Keratinocyte (primary cell): ENCODE measurements at regions not wholly inside any gene's neighbourhood (a gene's known extent, or its start where the extent isn't known, plus 50 kb on each side); places are given as distances from the start of the nearest gene placed in this dataset.

Experiments
- DNase-seq: peaks from one replicate; pipeline ENCODE4 v3.0.0-alpha.2; 2011; ENCODE audit warnings: low read depth, missing footprints, low spot score
- FAIRE-seq: peaks from 2 replicates; lab custom pipeline; 2011; peaks lifted over from hg19 to GRCh38; lab: Jason Lieb, UNC
- H2AFZ ChIP-seq: 2 replicates; pipeline ENCODE4 v1.6.0; 2012; ENCODE audit warnings: low read length, control low read depth, inconsistent platforms; ENCODE audit not compliant: control insufficient read depth
- H3K27ac ChIP-seq: 2 replicates; pipeline ENCODE4 v1.5.1; 2011; ENCODE audit warnings: low read length; ENCODE audit not compliant: control insufficient read depth, insufficient read depth
- H3K27me3 ChIP-seq: 3 replicates; pipeline ENCODE4 v1.6.0; 2011; ENCODE audit warnings: low read length; ENCODE audit not compliant: control insufficient read depth, insufficient read depth; ENCODE audit errors: extremely low read depth
- H3K36me3 ChIP-seq, 2 experiments: 2 replicates in 1 of 2; 3 replicates in 1 of 2; pipeline ENCODE4 v1.5.1; 2011; ENCODE audit warnings: low read length in 2 of 2, mild to moderate bottlenecking in 1 of 2; ENCODE audit not compliant: control insufficient read depth in 2 of 2, insufficient read depth in 2 of 2; ENCODE audit errors: extremely low read depth in 1 of 2
- H3K4me1 ChIP-seq: 3 replicates; pipeline ENCODE4 v1.5.1; 2011; ENCODE audit warnings: low read length; ENCODE audit not compliant: control insufficient read depth, insufficient read depth; ENCODE audit errors: extremely low read depth
- H3K4me2 ChIP-seq: 3 replicates; pipeline ENCODE4 v1.6.0; 2011; ENCODE audit warnings: low read depth, low read length; ENCODE audit not compliant: control insufficient read depth, insufficient read depth; ENCODE audit errors: extremely low read depth
- H3K4me3 ChIP-seq, 3 experiments: fragments of 200-600 bp in 1 of 3; sonication (generic) in 1 of 3; 2 replicates in 2 of 3; 3 replicates in 1 of 3; pipeline ENCODE4 v1.5.1; 2011 to 2016; ENCODE audit warnings: low read length in 3 of 3, mild to moderate bottlenecking in 3 of 3, control low read depth in 2 of 3, inconsistent platforms in 1 of 3, low read depth in 1 of 3, mixed read lengths in 1 of 3, mixed run types in 1 of 3, moderate library complexity in 1 of 3; ENCODE audit not compliant: control insufficient read depth in 2 of 3, insufficient read depth in 2 of 3; ENCODE audit errors: extremely low read depth in 1 of 3
- H3K79me2 ChIP-seq: 2 replicates; pipeline ENCODE4 v1.6.0; 2012; ENCODE audit warnings: low read length; ENCODE audit not compliant: control insufficient read depth, insufficient read depth
- H3K9ac ChIP-seq: 3 replicates; pipeline ENCODE4 v1.6.0; 2011; ENCODE audit warnings: low read length; ENCODE audit not compliant: control insufficient read depth, insufficient read depth; ENCODE audit errors: extremely low read depth
- H3K9me1 ChIP-seq: 3 replicates; pipeline ENCODE4 v1.6.0; 2011; ENCODE audit warnings: low read length; ENCODE audit not compliant: control insufficient read depth, insufficient read depth; ENCODE audit errors: extremely low read depth
- H3K9me3 ChIP-seq: 2 replicates; pipeline ENCODE4 v1.5.1; 2012; ENCODE audit warnings: low read depth, low read length; ENCODE audit not compliant: control insufficient read depth
- H4K20me1 ChIP-seq: 3 replicates; pipeline ENCODE4 v1.6.0; 2011; ENCODE audit warnings: low read length; ENCODE audit not compliant: control insufficient read depth, insufficient read depth; ENCODE audit errors: extremely low read depth
- EZH2 ChIP-seq: IDR thresholded peaks from one replicate; pipeline ENCODE4 v1.6.1; 2012; ENCODE audit warnings: inconsistent platforms, mild to moderate bottlenecking, low read length, moderate library complexity
- dilution Hi-C: fragments of 300-500 bp; cut with MboI; formaldehyde crosslinking; loops from one replicate; pipeline ENCODE4 v1.7.0; 2020; ENCODE audit warnings: low sequenced_read_pairs; ENCODE audit not compliant: extremely low pct_ligation_motif_present
- TF ChIP-seq, protein P1 (sequence below), 3 experiments: IDR thresholded peaks in 1 of 3; conservative IDR thresholded peaks in 1 of 3; optimal IDR thresholded peaks in 1 of 3; 2 replicates in 2 of 3; 3 replicates in 1 of 3; pipeline versions ENCODE3 to v1.5.1; 2011; ENCODE audit warnings: low read length in 3 of 3, mild to moderate bottlenecking in 3 of 3, moderate library complexity in 2 of 3, control low read depth in 1 of 3, inconsistent platforms in 1 of 3; ENCODE audit not compliant: insufficient read depth in 2 of 3; ENCODE audit errors: extremely low read depth in 1 of 3

DNA sequence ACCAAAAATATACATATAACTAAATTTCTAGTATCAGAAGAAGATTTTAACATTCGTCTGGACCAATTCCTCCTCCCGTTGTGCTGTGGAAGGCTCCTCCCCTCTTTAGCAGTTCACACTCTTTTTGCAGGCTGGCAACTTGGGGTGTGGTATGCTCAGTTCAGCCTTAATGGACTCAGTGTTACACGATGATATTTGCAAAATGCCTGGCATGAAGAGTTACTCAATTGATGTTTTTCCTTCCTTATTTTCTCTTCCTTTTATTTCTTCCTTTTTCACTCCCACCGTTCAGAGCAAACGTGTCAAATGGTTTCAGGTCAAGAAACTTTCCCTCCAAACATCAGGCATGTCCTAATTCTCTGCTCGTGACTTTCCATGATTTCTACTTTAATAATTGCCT lies 248.3 kb downstream of the PHF14 start:
- Histone ChIP-seq H3K27me3 (no peaks in the 10 kb centered on the region), H3K4me2 (no peak overlapping the region), H2AFZ (no peak overlapping the region), H3K9me3 (no peaks in the 10 kb centered on the region), H3K4me1 (no peaks in the 10 kb centered on the region), H3K36me3 (no peaks in the 10 kb centered on the region), H3K79me2 (no peaks in the 10 kb centered on the region), H4K20me1 (no peaks in the 10 kb centered on the region), H3K9me1 (no peaks in the 10 kb centered on the region), H3K9ac (no peak overlapping the region), H3K27ac (no peak overlapping the region), H3K4me3 (no peak overlapping the region)
- TF ChIP-seq, protein P1, sequence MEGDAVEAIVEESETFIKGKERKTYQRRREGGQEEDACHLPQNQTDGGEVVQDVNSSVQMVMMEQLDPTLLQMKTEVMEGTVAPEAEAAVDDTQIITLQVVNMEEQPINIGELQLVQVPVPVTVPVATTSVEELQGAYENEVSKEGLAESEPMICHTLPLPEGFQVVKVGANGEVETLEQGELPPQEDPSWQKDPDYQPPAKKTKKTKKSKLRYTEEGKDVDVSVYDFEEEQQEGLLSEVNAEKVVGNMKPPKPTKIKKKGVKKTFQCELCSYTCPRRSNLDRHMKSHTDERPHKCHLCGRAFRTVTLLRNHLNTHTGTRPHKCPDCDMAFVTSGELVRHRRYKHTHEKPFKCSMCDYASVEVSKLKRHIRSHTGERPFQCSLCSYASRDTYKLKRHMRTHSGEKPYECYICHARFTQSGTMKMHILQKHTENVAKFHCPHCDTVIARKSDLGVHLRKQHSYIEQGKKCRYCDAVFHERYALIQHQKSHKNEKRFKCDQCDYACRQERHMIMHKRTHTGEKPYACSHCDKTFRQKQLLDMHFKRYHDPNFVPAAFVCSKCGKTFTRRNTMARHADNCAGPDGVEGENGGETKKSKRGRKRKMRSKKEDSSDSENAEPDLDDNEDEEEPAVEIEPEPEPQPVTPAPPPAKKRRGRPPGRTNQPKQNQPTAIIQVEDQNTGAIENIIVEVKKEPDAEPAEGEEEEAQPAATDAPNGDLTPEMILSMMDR (optimal IDR thresholded peaks at IDR 0.05 in 1 of 3, IDR thresholded peaks at IDR 0.05 in 1 of 3, conservative IDR thresholded peaks at IDR 0.05 in 1 of 3; ENCODE audit: extremely low read depth in 1 of 3, insufficient read depth in 2 of 3, low read length in 3 of 3), result no peak
- no peak for TF ChIP-seq EZH2
- DNase-seq (no peak), FAIRE-seq (no peak)
- dilution Hi-C loops, result no loop called here

GRCh38 chr7:11224535-11224934 lies 250.9 kb downstream of the PHF14 start:
- no peak overlapping the region for H3K4me3 ChIP-seq
- no peak overlapping the region for H3K27ac ChIP-seq
- dilution Hi-C loops, result no loop called here
- FAIRE-seq, result no peak
- no peak overlapping the region for H3K9ac ChIP-seq
- H3K4me2 ChIP-seq, result no peak overlapping the region
- H3K9me3 ChIP-seq, result no peaks in the 10 kb centered on the region
- no peaks in the 10 kb centered on the region for H3K9me1 ChIP-seq
- no peaks in the 10 kb centered on the region for H3K4me1 ChIP-seq
- no peak for DNase-seq
- H3K79me2 ChIP-seq, result no peaks in the 10 kb centered on the region
- TF ChIP-seq EZH2, result no peak
- TF ChIP-seq, protein P1 (optimal IDR thresholded peaks at IDR 0.05 in 1 of 3, IDR thresholded peaks at IDR 0.05 in 1 of 3, conservative IDR thresholded peaks at IDR 0.05 in 1 of 3; ENCODE audit: extremely low read depth in 1 of 3, insufficient read depth in 2 of 3, low read length in 3 of 3), result no peak
- no peaks in the 10 kb centered on the region for H4K20me1 ChIP-seq
- H3K36me3 ChIP-seq, result no peaks in the 10 kb centered on the region
- no peak overlapping the region for H2AFZ ChIP-seq
- H3K27me3 ChIP-seq, result no peaks in the 10 kb centered on the region
